Heart right ventricle (tissue), 16 donors: ENCODE measurements at regions not wholly inside any gene's neighbourhood (a gene's known extent, or its start where the extent isn't known, plus 50 kb on each side); places are given as distances from the start of the nearest gene placed in this dataset.
"Not testable (repeated sequence)": the region's sequence is repeated elsewhere in the genome, so short reads cannot be mapped to it uniquely, and the experiment has no call there.

Experiments used
- ATAC-seq, 8 donors: fragments of 200-7000 bp; cut with Tn5 transposase; one replicate each; pipeline ENCODE4 v1.9.1; 2020; ENCODE audit warnings: mild to moderate bottlenecking in 8 of 8, moderate library complexity in 8 of 8, moderate number of reproducible peaks in 1 of 8
- DNase-seq, 2 donors: peaks; one replicate each; pipeline ENCODE4 v3.0.0-alpha.2; 2020
- H3K27ac ChIP-seq, 10 donors: fragments of 200-600 bp; sonication (generic) in 2 of 10; one replicate each; pipeline versions ENCODE4 v1.5.0 to v1.8.0; 2020 to 2022; ENCODE audit warnings: mild to moderate bottlenecking in 3 of 10
- H3K27me3 ChIP-seq, 7 donors: fragments of 200-600 bp; one replicate each; pipeline ENCODE4 v1.8.0; 2021 to 2022; ENCODE audit warnings: mild to moderate bottlenecking in 2 of 7
- H3K36me3 ChIP-seq, 9 donors: fragments of 200-600 bp; sonication (generic) in 1 of 9; one replicate each; pipeline versions ENCODE4 v1.5.0 to v1.8.0; 2020 to 2022; ENCODE audit warnings: mild to moderate bottlenecking in 2 of 9
- H3K4me1 ChIP-seq, 9 donors: fragments of 200-600 bp; sonication (generic) in 1 of 9; one replicate each; pipeline versions ENCODE4 v1.5.0 to v1.8.0; 2020 to 2022; ENCODE audit warnings: mild to moderate bottlenecking in 4 of 9
- H3K4me3 ChIP-seq, 10 donors: fragments of 200-600 bp; sonication (generic) in 2 of 10; one replicate each; pipeline versions ENCODE4 v1.5.0 to v1.8.0; 2020 to 2022; ENCODE audit warnings: mild to moderate bottlenecking in 7 of 10, moderate library complexity in 2 of 10
- H3K9me3 ChIP-seq, 11 donors: fragments of 200-600 bp in 10 of 11; sonication (generic) in 2 of 11; one replicate each; pipeline versions ENCODE4 v1.5.0 to v1.8.0; 2013 to 2022; ENCODE audit warnings: mild to moderate bottlenecking in 2 of 11, control low read depth in 1 of 11, moderate library complexity in 1 of 11
- WGBS, 2 donors: extraction: QIAGEN DNeasy Blood & Tissue Kit; methylation state at CpG; one replicate each; pipeline ENCODE4 v1.1.7; 2013; ENCODE audit warnings: inconsistent platforms in 1 of 2; 5-methylcytosine and 5-hydroxymethylcytosine counted together
- intact Hi-C, 10 donors: fragments of 100-400 bp; cut with DNase I; formaldehyde crosslinking; loops; one replicate each; pipeline versions ENCODE4 v1.11.1 to v1.14.2; 2022
- TF ChIP-seq, protein P1 (sequence below), 9 donors: fragments of 200-600 bp; sonication (generic) in 2 of 9; IDR thresholded peaks; one replicate each; pipeline versions ENCODE4 v1.5.0 to v1.8.0; 2021 to 2022; ENCODE audit warnings: antibody characterized with exemption in 9 of 9, mild to moderate bottlenecking in 5 of 9, moderate library complexity in 1 of 9
- donor health status: Arrhythmogenic right ventricular cardiomyopathy.
- donor health status: ischemic (EF 13 %, LVEDD 7.1; RV severe dilation, severe dysfunction).
- donor health status: healthy with polysubstance abuse.
- donor health status: DM: no; HTN: yes; CAD: no.
- donor health status: DM: no; HTN: no; CAD: no.
- donor health status: ischemic (EF 25% LVEDD 6.9; RV normal size, moderate dysfunction).
- donor health status: ischemic (EF 25% LVEDD 5.7; RV mildly dilated, moderate dysfunction).
- donor health status: healthy.
- donor health status: DM: yes; HTN: yes; CAD: no.
- donor health status: Ischemic cardiomyopathy.
- donor health status: ischemic (EF 35%, LVEDD 5.7; RV mildly dilated, moderate dysfunction).
- donor health status: nonischemic (EF 11% LVEDD 7.7; RV severe dilation, severe dysfunction).
- donor health status: DM: yes; HTN: yes; CAD: no.
- donor health status: PGD.
- donor health status: ischemic (EF 29% LVEDD 5.4; RV normal size, mild dysfunction).
- donor health status: nonischemic (EF 23%, LVEDD 6.1; RV moderate dilation, normal function).

DNA sequence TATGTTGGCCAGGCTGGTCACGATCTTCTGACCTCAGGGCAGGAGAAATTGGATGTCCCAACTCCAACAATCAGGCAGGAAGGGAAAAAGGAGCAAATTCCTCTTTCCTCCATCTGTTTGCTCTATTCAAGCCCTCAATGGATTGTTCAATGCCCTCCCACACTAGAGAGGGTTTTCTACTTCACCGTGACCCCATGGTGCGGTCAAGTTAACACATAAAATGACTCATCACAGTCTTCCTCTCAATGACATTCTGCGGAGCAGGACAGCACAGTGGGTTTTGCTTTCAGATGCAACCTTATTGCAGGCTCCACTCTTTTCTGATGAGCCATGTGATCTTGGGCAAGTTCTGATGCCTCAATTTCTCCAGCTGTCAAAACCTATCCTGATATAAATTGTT, 364.9 kb downstream of the ANKRD30A start:
- intact Hi-C loops, result no loop called here

DNA sequence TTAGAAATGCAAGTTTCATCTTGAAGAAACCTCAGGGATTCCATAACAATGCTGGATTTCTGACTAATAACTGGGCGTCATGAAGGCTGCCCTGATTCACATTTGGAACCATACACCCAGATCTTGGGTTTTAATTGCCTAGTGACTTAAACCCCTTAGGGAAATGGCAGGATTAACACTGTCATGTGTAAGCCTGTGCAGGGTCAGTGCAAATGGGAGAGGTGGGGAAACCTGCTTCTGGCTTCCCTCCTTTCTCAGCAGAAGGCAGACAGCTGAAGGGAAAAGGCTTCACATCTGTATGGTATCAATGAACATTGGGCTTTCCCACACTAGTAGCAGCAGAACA, 364.2 kb downstream of the ANKRD30A start:
- TF ChIP-seq, protein P1, sequence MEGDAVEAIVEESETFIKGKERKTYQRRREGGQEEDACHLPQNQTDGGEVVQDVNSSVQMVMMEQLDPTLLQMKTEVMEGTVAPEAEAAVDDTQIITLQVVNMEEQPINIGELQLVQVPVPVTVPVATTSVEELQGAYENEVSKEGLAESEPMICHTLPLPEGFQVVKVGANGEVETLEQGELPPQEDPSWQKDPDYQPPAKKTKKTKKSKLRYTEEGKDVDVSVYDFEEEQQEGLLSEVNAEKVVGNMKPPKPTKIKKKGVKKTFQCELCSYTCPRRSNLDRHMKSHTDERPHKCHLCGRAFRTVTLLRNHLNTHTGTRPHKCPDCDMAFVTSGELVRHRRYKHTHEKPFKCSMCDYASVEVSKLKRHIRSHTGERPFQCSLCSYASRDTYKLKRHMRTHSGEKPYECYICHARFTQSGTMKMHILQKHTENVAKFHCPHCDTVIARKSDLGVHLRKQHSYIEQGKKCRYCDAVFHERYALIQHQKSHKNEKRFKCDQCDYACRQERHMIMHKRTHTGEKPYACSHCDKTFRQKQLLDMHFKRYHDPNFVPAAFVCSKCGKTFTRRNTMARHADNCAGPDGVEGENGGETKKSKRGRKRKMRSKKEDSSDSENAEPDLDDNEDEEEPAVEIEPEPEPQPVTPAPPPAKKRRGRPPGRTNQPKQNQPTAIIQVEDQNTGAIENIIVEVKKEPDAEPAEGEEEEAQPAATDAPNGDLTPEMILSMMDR (IDR thresholded peaks at IDR 0.05), result no peak
- Histone ChIP-seq H3K27me3 (peaks cover 0 to 6% (median 0%) of the 10 kb centered on the region in 7 donors), H3K36me3 (no peaks in the 10 kb centered on the region), H3K9me3 (no peaks in the 10 kb centered on the region), H3K4me1 (no peaks in the 10 kb centered on the region), H3K27ac (no peak overlapping the region), H3K4me3 (no peak overlapping the region)
- ATAC-seq (no peak), DNase-seq (no peak)
- WGBS, 2 donors, result 80 to 84% methylated on average over 1 of the region's 1 CpG
- intact Hi-C loops, result no loop called here

More for the DNA sequence above, 364.9 kb downstream of the ANKRD30A start:
- Histone ChIP-seq H3K27ac (no peak overlapping the region), H3K36me3 (no peaks in the 10 kb centered on the region), H3K9me3 (no peaks in the 10 kb centered on the region), H3K4me3 (no peak overlapping the region), H3K27me3 (peaks cover 0 to 2% (median 0%) of the 10 kb centered on the region in 7 donors), H3K4me1 (no peaks in the 10 kb centered on the region)
- ATAC-seq (no peak), DNase-seq (no peak)
- TF ChIP-seq, protein P1 (IDR thresholded peaks at IDR 0.05), result no peak
- 81 to 85% methylated on average over 4 of the region's 4 CpGs for WGBS, 2 donors

DNA sequence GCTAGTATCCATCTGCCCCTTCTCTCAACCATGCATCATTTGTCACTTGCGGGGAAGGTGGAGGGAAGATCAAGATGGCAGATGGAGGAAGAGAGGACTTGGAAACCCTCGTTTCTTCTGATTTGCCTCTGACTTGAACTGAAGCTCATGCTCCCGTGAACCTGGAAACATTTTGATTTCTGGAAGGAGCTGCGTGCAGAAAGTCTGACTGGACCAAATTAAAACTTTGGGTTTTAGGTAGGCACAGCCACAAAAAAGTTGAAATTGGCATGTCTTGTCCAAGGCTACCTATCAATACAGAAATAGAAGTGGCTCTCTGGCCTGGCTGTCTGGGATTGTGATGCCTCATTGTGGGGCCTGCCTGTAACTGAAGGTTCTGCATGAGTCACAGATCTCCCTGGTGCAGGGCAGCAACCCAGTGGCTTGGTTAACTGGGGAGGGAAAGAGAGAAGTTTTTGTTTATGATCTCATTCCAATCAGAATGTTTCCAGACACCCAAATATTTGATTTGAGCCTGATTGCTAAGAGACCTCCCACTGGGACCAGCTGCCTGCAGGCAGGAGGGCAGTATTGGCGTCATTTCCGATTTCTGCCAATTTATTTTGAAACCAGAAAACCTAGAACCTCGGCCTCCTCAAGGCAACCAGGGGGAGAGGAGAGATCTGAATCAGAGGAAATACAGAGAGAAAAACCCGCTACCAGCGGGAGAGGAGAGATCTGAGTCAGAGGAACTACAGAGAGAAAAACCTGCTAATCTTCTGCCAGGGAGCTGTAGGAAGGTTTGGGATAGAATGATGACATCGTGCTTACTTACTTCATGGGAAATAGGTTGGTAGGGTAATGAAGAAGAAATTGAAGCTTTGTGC, 363.6 kb downstream of the ANKRD30A start:
- DNase-seq (no peak), ATAC-seq (peak in 1 of 8 donors; percentile 31)
- Histone ChIP-seq H3K27ac (no peak overlapping the region), H3K27me3 (peaks cover 0 to 8% (median 0%) of the 10 kb centered on the region in 7 donors), H3K4me3 (no peak overlapping the region), H3K9me3 (no peaks in the 10 kb centered on the region), H3K4me1 (no peaks in the 10 kb centered on the region), H3K36me3 (no peaks in the 10 kb centered on the region)
- 70 to 77% methylated on average over 10 of the region's 10 CpGs for WGBS, 2 donors
- TF ChIP-seq, protein P1 (IDR thresholded peaks at IDR 0.05), result no peak
- intact Hi-C loops, result no loop called here

DNA sequence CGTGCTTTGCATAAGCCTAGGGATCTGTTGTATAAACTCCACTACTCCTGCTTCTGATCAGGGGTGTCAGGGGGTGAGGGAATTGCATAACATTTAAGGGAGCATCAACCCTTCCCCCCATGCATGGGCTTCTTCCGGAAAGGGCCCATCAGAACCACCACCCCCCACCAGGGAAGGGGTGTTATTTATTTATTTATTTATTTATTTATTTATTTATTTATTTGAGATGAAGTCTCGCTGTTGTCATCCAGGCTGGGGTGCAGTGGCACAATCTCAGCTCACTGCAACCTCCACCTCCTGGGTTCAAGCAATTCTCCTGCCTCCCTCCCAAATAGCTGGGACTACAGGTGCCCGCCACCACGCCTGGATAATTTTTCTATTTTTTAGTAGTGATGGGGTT, 355.2 kb downstream of the ANKRD30A start:
- H3K27me3 ChIP-seq, ATAC-seq, H3K27ac ChIP-seq, H3K4me3 ChIP-seq, H3K4me1 ChIP-seq, intact Hi-C loops, H3K36me3 ChIP-seq, H3K9me3 ChIP-seq, DNase-seq: not testable (repeated sequence)
- WGBS, 2 donors, result 80 to 85% methylated on average over 5 of the region's 5 CpGs

DNA sequence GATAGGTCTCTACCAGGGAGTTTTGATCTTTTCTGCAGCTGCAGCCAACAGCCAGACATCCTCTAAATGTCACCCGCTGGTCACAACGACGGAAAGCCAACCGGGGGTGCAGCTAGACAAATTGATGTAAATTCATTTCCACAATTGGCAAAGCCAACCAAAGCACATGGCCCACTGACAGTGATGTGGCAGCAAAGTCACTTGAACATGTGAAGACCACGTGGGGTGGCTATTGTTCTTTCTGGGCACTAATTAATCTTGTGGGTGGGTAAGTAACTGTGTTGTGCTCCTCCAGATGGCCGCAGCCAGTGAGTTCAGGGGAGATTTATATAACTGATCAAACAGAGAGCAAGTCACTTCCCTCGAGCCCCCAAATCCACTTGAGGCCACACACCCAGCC, 354.1 kb downstream of the ANKRD30A start:
- intact Hi-C loops, result no loop called here

More for the DNA sequence above, 354.1 kb downstream of the ANKRD30A start:
- Histone ChIP-seq H3K4me3 (no peak overlapping the region), H3K4me1 (no peaks in the 10 kb centered on the region), H3K9me3 (no peaks in the 10 kb centered on the region), H3K36me3 (no peaks in the 10 kb centered on the region), H3K27me3 (peaks cover 0 to under 1% (median 0%) of the 10 kb centered on the region in 7 donors), H3K27ac (no peak overlapping the region)
- 79 to 80% methylated on average over 7 of the region's 7 CpGs for WGBS, 2 donors
- DNase-seq, result no peak
- no peak for ATAC-seq
- TF ChIP-seq, protein P1 (IDR thresholded peaks at IDR 0.05), result no peak
